Loucy (cell line): ENCODE measurements at regions not wholly inside any gene's neighbourhood (a gene's known extent, or its start where the extent isn't known, plus 50 kb on each side); places are given as distances from the start of the nearest gene placed in this dataset.

Source experiments
- H2AFZ ChIP-seq: fragments of 200-600 bp; sonication (generic); 2 replicates; pipeline ENCODE4 v1.6.0; 2016; ENCODE audit warnings: antibody characterized with exemption, mild to moderate bottlenecking, low read length, moderate library complexity
- H3F3A ChIP-seq: fragments of 200-600 bp; 2 replicates; pipeline ENCODE4 v1.6.0; 2016; ENCODE audit warnings: antibody characterized with exemption, low read depth, mild to moderate bottlenecking
- H3K27me3 ChIP-seq: fragments of 200-600 bp; sonication (generic); 2 replicates; pipeline ENCODE4 v1.6.1; 2014; ENCODE audit warnings: low read length, mild to moderate bottlenecking; ENCODE audit not compliant: insufficient read depth, poor library complexity, severe bottlenecking
- H3K36me3 ChIP-seq: fragments of 200-600 bp; sonication (generic); 2 replicates; pipeline ENCODE4 v1.6.1; 2016; ENCODE audit warnings: low read length; ENCODE audit not compliant: insufficient read depth
- H3K4me1 ChIP-seq: fragments of 200-600 bp; sonication (generic); 2 replicates; pipeline ENCODE4 v1.5.1; 2014; ENCODE audit warnings: low read length, mild to moderate bottlenecking; ENCODE audit not compliant: insufficient read depth, poor library complexity, severe bottlenecking
- H3K4me2 ChIP-seq: fragments of 200-600 bp; sonication (generic); 2 replicates; pipeline ENCODE4 v1.6.0; 2014; ENCODE audit warnings: antibody characterized with exemption, low read length, low read depth, mild to moderate bottlenecking; ENCODE audit not compliant: poor library complexity, severe bottlenecking
- H3K4me3 ChIP-seq: fragments of 200-600 bp; sonication (generic); 2 replicates; pipeline ENCODE4 v1.5.1; 2014; ENCODE audit warnings: low read length, mild to moderate bottlenecking, mixed read lengths; ENCODE audit not compliant: poor library complexity, severe bottlenecking
- H3K79me2 ChIP-seq: fragments of 200-600 bp; sonication (generic); 2 replicates; pipeline ENCODE4 v1.6.1; 2014; ENCODE audit warnings: low read length; ENCODE audit not compliant: insufficient read depth
- H3K9ac ChIP-seq: fragments of 200-600 bp; sonication (generic); 2 replicates; pipeline ENCODE4 v1.6.0; 2014; ENCODE audit warnings: mild to moderate bottlenecking, low read depth, low read length, moderate library complexity; ENCODE audit not compliant: poor library complexity, severe bottlenecking
- H3K9me2 ChIP-seq: fragments of 200-600 bp; sonication (generic); replicated peaks from 2 replicates; pipeline ENCODE4 v1.6.1; 2016; ENCODE audit warnings: low read depth, low read length, mixed read lengths
- H3K9me3 ChIP-seq: fragments of 200-600 bp; sonication (generic); 2 replicates; pipeline ENCODE4 v1.6.1; 2014; ENCODE audit warnings: mild to moderate bottlenecking, antibody characterized with exemption, low read length, low read depth; ENCODE audit not compliant: insufficient read depth
- H4K20me1 ChIP-seq: fragments of 200-600 bp; sonication (generic); 2 replicates; pipeline ENCODE4 v1.6.0; 2014; ENCODE audit warnings: antibody characterized with exemption, low read length, mild to moderate bottlenecking; ENCODE audit not compliant: insufficient read depth, poor library complexity, severe bottlenecking
- CTCF ChIP-seq: fragments of 200-600 bp; sonication (generic); conservative IDR thresholded peaks from 2 replicates; pipeline ENCODE4 v1.5.1; 2014; ENCODE audit warnings: mild to moderate bottlenecking, antibody characterized with exemption, low read length
- EZH2phosphoT487 ChIP-seq: fragments of 200-600 bp; IDR thresholded peaks from 2 replicates; pipeline ENCODE4 v1.6.1; 2018; ENCODE audit warnings: antibody characterized with exemption, mild to moderate bottlenecking, moderate library complexity, borderline replicate concordance

GRCh38 chr9:24096756-24097155, 270.7 kb upstream of the ELAVL2 start:
- no peaks in the 10 kb centered on the region for H3K9me2 ChIP-seq
- no peak overlapping the region for H3K9ac ChIP-seq
- H3K27me3 ChIP-seq = no peaks in the 10 kb centered on the region
- no peak overlapping the region for H2AFZ ChIP-seq
- no peaks in the 10 kb centered on the region for H4K20me1 ChIP-seq
- H3K4me1 ChIP-seq = no peaks in the 10 kb centered on the region
- no peaks in the 10 kb centered on the region; the same call in 1 of the 2 replicates for H3K9me3 ChIP-seq
- no peaks in the 10 kb centered on the region for H3K36me3 ChIP-seq
- H3K4me2 ChIP-seq = no peak overlapping the region
- H3F3A ChIP-seq = no peaks in the 10 kb centered on the region
- TF ChIP-seq EZH2phosphoT487 (no peak), CTCF (no peak)
- no peak overlapping the region for H3K4me3 ChIP-seq
- H3K79me2 ChIP-seq = no peaks in the 10 kb centered on the region

GRCh38 chr9:24095246-24095645, 269.2 kb upstream of the ELAVL2 start:
- H3F3A ChIP-seq = no peaks in the 10 kb centered on the region
- H3K9me2 ChIP-seq = no peaks in the 10 kb centered on the region

GRCh38 chr9:24090566-24090965, 264.5 kb upstream of the ELAVL2 start:
- Histone ChIP-seq H3K4me2 (no peak overlapping the region), H3K36me3 (no peaks in the 10 kb centered on the region), H3K79me2 (no peaks in the 10 kb centered on the region), H4K20me1 (no peaks in the 10 kb centered on the region), H2AFZ (no peak overlapping the region), H3K27me3 (no peaks in the 10 kb centered on the region), H3K9me3 (no peaks in the 10 kb centered on the region; the same call in 1 of the 2 replicates), H3K9ac (no peak overlapping the region), H3K9me2 (no peaks in the 10 kb centered on the region), H3K4me3 (no peak overlapping the region), H3K4me1 (no peaks in the 10 kb centered on the region), H3F3A (no peaks in the 10 kb centered on the region)
- no peak for TF ChIP-seq EZH2phosphoT487

More at GRCh38 chr9:24095246-24095645, 269.2 kb upstream of the ELAVL2 start:
- Histone ChIP-seq H3K9me3 (no peaks in the 10 kb centered on the region; the same call in 1 of the 2 replicates), H3K4me1 (no peaks in the 10 kb centered on the region), H2AFZ (no peak overlapping the region), H3K79me2 (no peaks in the 10 kb centered on the region), H3K4me3 (no peak overlapping the region), H4K20me1 (no peaks in the 10 kb centered on the region), H3K9ac (no peak overlapping the region), H3K4me2 (no peak overlapping the region), H3K27me3 (no peaks in the 10 kb centered on the region), H3K36me3 (no peaks in the 10 kb centered on the region)
- no peak for TF ChIP-seq EZH2phosphoT487
- no peak for TF ChIP-seq CTCF

- no peaks in the 10 kb centered on the region for H3K36me3 ChIP-seq
- no peak overlapping the region for H3K4me3 ChIP-seq
- H3F3A ChIP-seq = no peaks in the 10 kb centered on the region
- no peaks in the 10 kb centered on the region for H3K79me2 ChIP-seq
- H3K9ac ChIP-seq = no peak overlapping the region
- no peaks in the 10 kb centered on the region for H3K9me2 ChIP-seq
- no peak overlapping the region for H3K4me2 ChIP-seq
- no peak overlapping the region for H2AFZ ChIP-seq
- no peaks in the 10 kb centered on the region; the same call in 1 of the 2 replicates for H3K9me3 ChIP-seq
- no peaks in the 10 kb centered on the region for H3K27me3 ChIP-seq
- no peaks in the 10 kb centered on the region for H3K4me1 ChIP-seq
- H4K20me1 ChIP-seq = no peaks in the 10 kb centered on the region
- TF ChIP-seq EZH2phosphoT487 (no peak), CTCF (no peak)
These were observed 247.6 kb upstream of the ELAVL2 start for GRCh38 chr9:24073666-24074065.
